ENCODE measurements at regions not wholly inside any gene's neighbourhood (a gene's known extent, or its start where the extent isn't known, plus 50 kb on each side); places are given as distances from the start of the nearest gene placed in this dataset.

- no peak for DNase-seq (ENCODE audit: low read depth, low spot score)
- H3K4me3 ChIP-seq (ENCODE audit: low read depth, low read length) = no peak overlapping the region
- no peak for TF ChIP-seq CTCF (IDR thresholded peaks at IDR 0.05; ENCODE audit: low read depth, low read length)
- in situ Hi-C loops (cut with HindIII; ENCODE audit: low sequenced_read_pairs) = no loop called here
These were observed 587.4 kb upstream of the MDFIC2 start for GRCh38 chr3:70899816-70900215.

GRCh38 chr3:70890020-70890394 is 577.6 kb upstream of the MDFIC2 start:
- no peak for TF ChIP-seq CTCF (IDR thresholded peaks at IDR 0.05; ENCODE audit: low read depth, low read length)
- no peak for DNase-seq (ENCODE audit: low read depth, low spot score)
- no peak overlapping the region for H3K4me3 ChIP-seq (ENCODE audit: low read depth, low read length)
- in situ Hi-C loops (cut with HindIII; ENCODE audit: low sequenced_read_pairs) = no loop called here

- TF ChIP-seq CTCF (IDR thresholded peaks at IDR 0.05; ENCODE audit: low read depth, low read length) = no peak
- no peak for DNase-seq (ENCODE audit: low read depth, low spot score)
- in situ Hi-C loops (cut with HindIII; ENCODE audit: low sequenced_read_pairs) = no loop called here
- H3K4me3 ChIP-seq (ENCODE audit: low read depth, low read length) = no peak overlapping the region
These were observed 577.0 kb upstream of the MDFIC2 start for GRCh38 chr3:70889162-70890019.

- no peak overlapping the region for H3K4me3 ChIP-seq (ENCODE audit: low read depth, low read length)
- no peak for TF ChIP-seq CTCF (IDR thresholded peaks at IDR 0.05; ENCODE audit: low read depth, low read length)
- DNase-seq (ENCODE audit: low read depth, low spot score) = no peak
- in situ Hi-C loops (cut with HindIII; ENCODE audit: low sequenced_read_pairs) = no loop called here
These were observed 573.2 kb upstream of the MDFIC2 start for GRCh38 chr3:70885636-70886035.

GRCh38 chr3:70882104-70882503 is 569.7 kb upstream of the MDFIC2 start:
- in situ Hi-C loops (cut with HindIII; ENCODE audit: low sequenced_read_pairs) = no loop called here
- DNase-seq (ENCODE audit: low read depth, low spot score) = peak; percentile 34
- no peak overlapping the region for H3K4me3 ChIP-seq (ENCODE audit: low read depth, low read length)
- no peak for TF ChIP-seq CTCF (IDR thresholded peaks at IDR 0.05; ENCODE audit: low read depth, low read length)

- H3K4me3 ChIP-seq (ENCODE audit: low read depth, low read length) = no peak overlapping the region
- no peak for TF ChIP-seq CTCF (IDR thresholded peaks at IDR 0.05; ENCODE audit: low read depth, low read length)
- no peak for DNase-seq (ENCODE audit: low read depth, low spot score)
- in situ Hi-C loops (cut with HindIII; ENCODE audit: low sequenced_read_pairs) = no loop called here
These were observed 568.0 kb upstream of the MDFIC2 start for GRCh38 chr3:70880421-70880820.

Measured in astrocyte of the spinal cord (primary cell).